CD14-positive monocyte (primary cell): ENCODE measurements at regions not wholly inside any gene's neighbourhood (a gene's known extent, or its start where the extent isn't known, plus 50 kb on each side); places are given as distances from the start of the nearest gene placed in this dataset.
"Not testable (repeated sequence)": the region's sequence is repeated elsewhere in the genome, so short reads cannot be mapped to it uniquely, and the experiment has no call there.

ENCODE experiments used
- DNase-seq, 3 donors: peaks; one replicate each; pipeline ENCODE4 v3.0.0-alpha.2; 2011 to 2022
- H2AFZ ChIP-seq: 2 replicates; pipeline ENCODE4 v1.6.0; 2012; ENCODE audit warnings: mild to moderate bottlenecking, low read depth, low read length, inconsistent platforms; ENCODE audit not compliant: insufficient read depth, poor library complexity, severe bottlenecking
- H3K27ac ChIP-seq, 2 donors: 1 replicate in 1 of 2; 2 replicates in 1 of 2; pipeline ENCODE4 v1.5.1; 2012 to 2013; ENCODE audit warnings: low read length in 2 of 2, control low read depth in 1 of 2, inconsistent platforms in 1 of 2, low read depth in 1 of 2, mild to moderate bottlenecking in 1 of 2
- H3K27me3 ChIP-seq, 2 donors: one replicate each; pipeline versions ENCODE4 v1.6.0 to v1.6.1; 2011 to 2013; ENCODE audit warnings: low read length in 2 of 2; ENCODE audit not compliant: control insufficient read depth in 2 of 2, insufficient read depth in 2 of 2
- H3K36me3 ChIP-seq, 2 donors: replicated peaks in 1 of 2; 1 replicate in 1 of 2; 2 replicates in 1 of 2; pipeline versions ENCODE4 v1.5.1 to v1.6.1; 2012 to 2013; ENCODE audit warnings: low read length in 2 of 2, control low read depth in 1 of 2, inconsistent platforms in 1 of 2, mild to moderate bottlenecking in 1 of 2; ENCODE audit not compliant: insufficient read depth in 2 of 2, control insufficient read depth in 1 of 2
- H3K4me1 ChIP-seq, 2 donors: 1 replicate in 1 of 2; 2 replicates in 1 of 2; pipeline versions ENCODE4 v1.5.1 to v1.6.1; 2012 to 2013; ENCODE audit warnings: low read length in 2 of 2, control low read depth in 1 of 2, inconsistent platforms in 1 of 2, mild to moderate bottlenecking in 1 of 2, moderate library complexity in 1 of 2; ENCODE audit not compliant: insufficient read depth in 2 of 2, control insufficient read depth in 1 of 2
- H3K4me2 ChIP-seq: replicated peaks from 2 replicates; pipeline ENCODE3; 2012; ENCODE audit warnings: low read length, moderate library complexity, mild to moderate bottlenecking; ENCODE audit not compliant: poor library complexity, severe bottlenecking; ENCODE audit errors: extremely low read depth
- H3K4me3 ChIP-seq, 3 experiments: fragments of 200-600 bp in 1 of 3; sonication (generic) in 1 of 3; replicated peaks in 1 of 3; 1 replicate in 2 of 3; 2 replicates in 1 of 3; pipeline ENCODE4 v1.5.1; 2011 to 2013; ENCODE audit warnings: low read length in 3 of 3, mild to moderate bottlenecking in 3 of 3, control low read depth in 2 of 3, low read depth in 2 of 3, inconsistent platforms in 1 of 3, moderate library complexity in 1 of 3
- H3K79me2 ChIP-seq: 2 replicates; pipeline ENCODE4 v1.6.0; 2012; ENCODE audit warnings: mild to moderate bottlenecking, control low read depth, inconsistent platforms, low read length, moderate library complexity; ENCODE audit not compliant: insufficient read depth
- H3K9ac ChIP-seq: 2 replicates; pipeline ENCODE4 v1.6.0; 2017; ENCODE audit warnings: low read length, mild to moderate bottlenecking; ENCODE audit not compliant: insufficient read depth, poor library complexity, severe bottlenecking
- H3K9me3 ChIP-seq, 2 donors: replicated peaks in 1 of 2; 1 replicate in 1 of 2; 2 replicates in 1 of 2; pipeline versions ENCODE4 v1.5.1 to v1.6.1; 2012 to 2013; ENCODE audit warnings: low read length in 2 of 2, control low read depth in 1 of 2; ENCODE audit not compliant: control insufficient read depth in 1 of 2, insufficient read depth in 1 of 2
- H4K20me1 ChIP-seq: 2 replicates; pipeline ENCODE4 v1.6.0; 2012; ENCODE audit warnings: mild to moderate bottlenecking, low read length, control low read depth, moderate library complexity; ENCODE audit not compliant: insufficient read depth
- H3K27ac Mint-ChIP-seq, 7 donors: one replicate each; pipeline ENCODE4 v1.8.0; 2020; ENCODE audit warnings: mild to moderate bottlenecking in 7 of 7, mixed read lengths in 7 of 7, moderate library complexity in 6 of 7, inconsistent platforms in 2 of 7
- H3K27me3 Mint-ChIP-seq, 3 donors: one replicate each; pipeline ENCODE4 v1.8.0; 2021 to 2022; ENCODE audit warnings: low read depth in 3 of 3, mild to moderate bottlenecking in 3 of 3, mixed read lengths in 3 of 3, moderate library complexity in 3 of 3, inconsistent platforms in 1 of 3
- H3K36me3 Mint-ChIP-seq, 2 donors: one replicate each; pipeline ENCODE4 v1.8.0; 2020; ENCODE audit warnings: mixed read lengths in 2 of 2, inconsistent platforms in 1 of 2, mild to moderate bottlenecking in 1 of 2
- H3K4me1 Mint-ChIP-seq: one replicate; pipeline ENCODE4 v1.8.0; 2020; ENCODE audit warnings: mild to moderate bottlenecking, mixed read lengths
- H3K4me3 Mint-ChIP-seq, 2 donors: one replicate each; pipeline ENCODE4 v1.8.0; 2020; ENCODE audit warnings: mild to moderate bottlenecking in 2 of 2, mixed read lengths in 2 of 2, moderate library complexity in 1 of 2
- H3K9me3 Mint-ChIP-seq, 7 donors: one replicate each; pipeline ENCODE4 v1.8.0; 2020 to 2022; ENCODE audit warnings: mixed read lengths in 7 of 7, mild to moderate bottlenecking in 6 of 7, moderate library complexity in 6 of 7, inconsistent platforms in 2 of 7
- CTCF ChIP-seq: fragments of 200-600 bp; IDR thresholded peaks from one replicate; pipeline ENCODE4 v1.8.0; 2022; ENCODE audit warnings: antibody characterized with exemption, mild to moderate bottlenecking
- WGBS: methylation state at CpG from one replicate; pipeline ENCODE4 v1.1.5; 2013; ENCODE audit warnings: missing lambda C conversion rate; ENCODE audit not compliant: insufficient coverage; 5-methylcytosine and 5-hydroxymethylcytosine counted together
- intact Hi-C, 2 donors: fragments of 100-400 bp; cut with micrococcal nuclease; formaldehyde crosslinking; loops; one replicate each; pipeline versions ENCODE4 v1.15.0 to v1.15.1; 2023

GRCh38 chr6:164612751-164613150 lies 696.7 kb downstream of the C6orf118 start:
- H3K9me3 Mint-ChIP-seq = peaks cover 0 to 4% (median 0%) of the 10 kb centered on the region in 7 donors
- no peak overlapping the region for H2AFZ ChIP-seq
- DNase-seq = no peak
- no peak overlapping the region for H3K9ac ChIP-seq
- TF ChIP-seq CTCF = no peak
- H3K4me3 ChIP-seq = no peak overlapping the region
- no peaks in the 10 kb centered on the region for H3K9me3 ChIP-seq
- no peaks in the 10 kb centered on the region for H3K4me1 Mint-ChIP-seq
- intact Hi-C loops = no loop called here
- no peaks in the 10 kb centered on the region for H3K4me1 ChIP-seq
- H3K27me3 ChIP-seq = no peaks in the 10 kb centered on the region
- no CpG with 5 or more reads among the region's 3 CpGs for WGBS
- H3K27ac Mint-ChIP-seq = no peak overlapping the region
- H3K27ac ChIP-seq = no peak overlapping the region
- H3K36me3 Mint-ChIP-seq = no peaks in the 10 kb centered on the region
- H3K4me2 ChIP-seq = no peak overlapping the region
- H3K27me3 Mint-ChIP-seq = no peaks in the 10 kb centered on the region
- H3K4me3 Mint-ChIP-seq = no peak overlapping the region
- H3K79me2 ChIP-seq = no peaks in the 10 kb centered on the region
- no peaks in the 10 kb centered on the region for H3K36me3 ChIP-seq
- no peaks in the 10 kb centered on the region for H4K20me1 ChIP-seq

- H3K36me3 Mint-ChIP-seq, H3K79me2 ChIP-seq, H3K27me3 ChIP-seq, H3K27ac ChIP-seq, H3K4me1 Mint-ChIP-seq, H3K27me3 Mint-ChIP-seq, DNase-seq, H3K36me3 ChIP-seq, H3K4me1 ChIP-seq, H3K4me3 Mint-ChIP-seq, intact Hi-C loops, H3K9me3 Mint-ChIP-seq, H3K9me3 ChIP-seq, H3K27ac Mint-ChIP-seq, H3K9ac ChIP-seq, H3K4me3 ChIP-seq, H3K4me2 ChIP-seq, H2AFZ ChIP-seq, H4K20me1 ChIP-seq: not testable (repeated sequence)
- WGBS = no CpG with 5 or more reads among the region's 15 CpGs
These were observed 698.5 kb downstream of the C6orf118 start for GRCh38 chr6:164610859-164611258.

- H3K9me3 ChIP-seq = not testable (repeated sequence)
These were observed 707.0 kb downstream of the C6orf118 start for GRCh38 chr6:164602415-164602814.

More at GRCh38 chr6:164602415-164602814, 707.0 kb downstream of the C6orf118 start:
- H3K36me3 ChIP-seq, H3K36me3 Mint-ChIP-seq, DNase-seq, H3K27me3 Mint-ChIP-seq, H3K4me3 Mint-ChIP-seq, H3K4me1 Mint-ChIP-seq, H3K79me2 ChIP-seq, H3K27me3 ChIP-seq, H3K4me1 ChIP-seq, H2AFZ ChIP-seq, H3K27ac ChIP-seq, H3K27ac Mint-ChIP-seq, intact Hi-C loops, H3K9ac ChIP-seq, H4K20me1 ChIP-seq, H3K4me3 ChIP-seq, H3K9me3 Mint-ChIP-seq, H3K4me2 ChIP-seq: not testable (repeated sequence)
- 94% methylated on average over 8 of the region's 15 CpGs for WGBS
